Activated B cell treated with CpG ODN at 0.5 μM for 24 hours (primary cell): ENCODE measurements at regions not wholly inside any gene's neighbourhood (a gene's known extent, or its start where the extent isn't known, plus 50 kb on each side); places are given as distances from the start of the nearest gene placed in this dataset.

Source experiments
- ATAC-seq: fragments of 200-7000 bp; cut with Tn5 transposase; one replicate; pipeline ENCODE4 v1.10.0; 2021; ENCODE audit warnings: low read depth, mild to moderate bottlenecking, moderate library complexity
- CTCF ChIA-PET: fragments of 350-600 bp; sonication (Branson Sonifier 250); formaldehyde crosslinking; loops from one replicate; lab custom pipeline; 2021; ENCODE audit warnings: antibody characterized with exemption; lab: Charles Lee
- POLR2A ChIA-PET: fragments of 350-600 bp; sonication (Branson Sonifier 250); formaldehyde crosslinking; loops from one replicate; lab custom pipeline; 2021; ENCODE audit warnings: antibody characterized with exemption; lab: Charles Lee
- DNase-seq: peaks from one replicate; pipeline ENCODE4 v3.0.0; 2022
- H3K27ac Mint-ChIP-seq: one replicate; pipeline ENCODE4 v1.8.0; 2020; ENCODE audit warnings: mixed read lengths
- H3K27me3 Mint-ChIP-seq: one replicate; pipeline ENCODE4 v1.8.0; 2021; ENCODE audit warnings: mixed read lengths
- H3K36me3 Mint-ChIP-seq: one replicate; pipeline ENCODE4 v1.8.0; 2021; ENCODE audit warnings: low read depth, mixed read lengths
- H3K4me1 Mint-ChIP-seq: one replicate; pipeline ENCODE4 v1.8.0; 2021; ENCODE audit warnings: mixed read lengths
- H3K4me3 Mint-ChIP-seq: one replicate; pipeline ENCODE4 v1.8.0; 2020; ENCODE audit warnings: mild to moderate bottlenecking, mixed read lengths
- H3K9me3 Mint-ChIP-seq: one replicate; pipeline ENCODE4 v1.8.0; 2020; ENCODE audit warnings: mixed read lengths
- CTCF ChIP-seq: fragments of 200-600 bp; IDR thresholded peaks from one replicate; pipeline ENCODE4 v1.8.0; 2022; ENCODE audit warnings: antibody characterized with exemption, mild to moderate bottlenecking
- intact Hi-C: fragments of 100-400 bp; cut with micrococcal nuclease; formaldehyde crosslinking; loops from one replicate; pipeline ENCODE4 v1.15.1; 2024

- peaks cover 5% of the 10 kb centered on the region for H3K27me3 Mint-ChIP-seq
- no peak overlapping the region for H3K4me3 Mint-ChIP-seq
- ATAC-seq (no peak), DNase-seq (no peak)
- CTCF ChIA-PET: no interaction called here
- POLR2A ChIA-PET: no interaction called here
- no peak for TF ChIP-seq CTCF
- intact Hi-C loops: no loop called here
- no peaks in the 10 kb centered on the region for H3K9me3 Mint-ChIP-seq
- no peaks in the 10 kb centered on the region for H3K36me3 Mint-ChIP-seq
- no peak overlapping the region for H3K27ac Mint-ChIP-seq
- H3K4me1 Mint-ChIP-seq: no peaks in the 10 kb centered on the region
These were observed 467.9 kb upstream of the AUTS2 start for GRCh38 chr7:69130396-69130795.

DNA sequence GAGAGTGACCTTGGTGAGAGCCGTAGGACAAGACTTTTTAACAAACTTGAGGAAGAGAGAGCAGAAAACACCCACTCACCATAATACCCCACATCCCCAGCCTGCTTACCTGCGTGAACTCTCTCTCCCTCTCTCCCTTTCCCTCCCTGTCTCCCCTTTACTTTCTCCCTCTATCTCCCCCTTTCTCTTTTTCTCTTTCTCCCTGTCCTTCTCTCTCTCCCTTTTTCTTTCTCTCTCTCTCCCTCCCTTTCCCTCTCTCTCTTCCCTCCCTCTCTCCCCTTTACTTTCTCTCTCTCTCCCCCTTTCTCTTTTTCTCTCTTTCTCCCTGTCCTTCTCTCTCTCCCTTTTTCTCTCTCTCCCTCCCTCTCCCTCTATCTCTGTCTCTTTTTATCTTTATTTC is 464.0 kb upstream of the AUTS2 start:
- intact Hi-C loops: no loop called here
- ChIA-PET POLR2A (no interaction called here), CTCF (no interaction called here)
- no peak for TF ChIP-seq CTCF
- Mint-ChIP-seq H3K27ac (no peak overlapping the region), H3K4me1 (peaks cover 4% of the 10 kb centered on the region), H3K36me3 (peaks cover 4% of the 10 kb centered on the region), H3K9me3 (peaks cover 11% of the 10 kb centered on the region), H3K27me3 (peaks cover 3% of the 10 kb centered on the region), H3K4me3 (no peak overlapping the region)
- DNase-seq (no peak), ATAC-seq (no peak)

- POLR2A ChIA-PET: no interaction called here
- Mint-ChIP-seq H3K9me3 (peaks cover 7% of the 10 kb centered on the region), H3K4me1 (peaks cover 2% of the 10 kb centered on the region), H3K27ac (no peak overlapping the region), H3K4me3 (no peak overlapping the region), H3K27me3 (peaks cover 1% of the 10 kb centered on the region), H3K36me3 (no peaks in the 10 kb centered on the region)
- TF ChIP-seq CTCF: no peak
- DNase-seq: no peak
- CTCF ChIA-PET: no interaction called here
- ATAC-seq: no peak
- intact Hi-C loops: no loop called here
These were observed 450.6 kb upstream of the AUTS2 start for GRCh38 chr7:69147631-69148030.

GRCh38 chr7:69149804-69150782 is 448.2 kb upstream of the AUTS2 start:
- Mint-ChIP-seq H3K4me1 (peaks cover 2% of the 10 kb centered on the region), H3K27ac (no peak overlapping the region), H3K4me3 (no peak overlapping the region), H3K9me3 (peaks cover 7% of the 10 kb centered on the region), H3K27me3 (peaks cover 1% of the 10 kb centered on the region), H3K36me3 (no peaks in the 10 kb centered on the region)
- CTCF ChIA-PET: no interaction called here
- intact Hi-C loops: no loop called here
- DNase-seq: no peak
- POLR2A ChIA-PET: no interaction called here
- no peak for ATAC-seq
- TF ChIP-seq CTCF: no peak

DNA sequence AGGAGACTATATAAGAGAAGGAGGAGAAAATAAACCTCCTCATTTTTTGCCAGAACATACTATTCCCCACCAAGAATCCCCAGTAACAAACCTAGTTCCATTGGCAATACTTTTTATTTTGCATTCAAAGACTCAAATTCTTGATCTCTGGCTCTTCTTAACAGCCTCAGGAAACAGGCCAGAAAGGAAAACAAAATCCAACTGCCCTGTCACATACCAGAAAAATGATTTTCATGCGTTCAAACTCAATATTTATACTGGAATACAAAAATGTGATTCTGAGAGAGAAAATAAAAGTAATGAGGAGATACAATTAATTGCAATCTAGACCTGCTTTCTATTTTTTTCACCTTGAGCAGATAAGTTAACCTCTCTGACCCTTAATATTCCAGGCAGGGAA is 435.9 kb upstream of the AUTS2 start:
- ATAC-seq (no peak), DNase-seq (no peak)
- peaks cover 1% of the 10 kb centered on the region for H3K27me3 Mint-ChIP-seq
- TF ChIP-seq CTCF: no peak
- intact Hi-C loops: no loop called here
- POLR2A ChIA-PET: no interaction called here
- H3K4me3 Mint-ChIP-seq: no peak overlapping the region
- H3K27ac Mint-ChIP-seq: no peak overlapping the region
- no peaks in the 10 kb centered on the region for H3K36me3 Mint-ChIP-seq
- CTCF ChIA-PET: no interaction called here
- H3K9me3 Mint-ChIP-seq: no peaks in the 10 kb centered on the region
- H3K4me1 Mint-ChIP-seq: no peaks in the 10 kb centered on the region
